ENCODE measurements at regions not wholly inside any gene's neighbourhood (a gene's known extent, or its start where the extent isn't known, plus 50 kb on each side); places are given as distances from the start of the nearest gene placed in this dataset.

- no peak overlapping the region for H3K4me3 ChIP-seq (ENCODE audit: low read depth, low read length)
- no peak for TF ChIP-seq CTCF (IDR thresholded peaks at IDR 0.05; ENCODE audit: insufficient read depth, low read length)
- DNase-seq (ENCODE audit: low read depth): no peak
Measured at GRCh38 chr1:87650306-87650705, 321.6 kb downstream of the LMO4 start.

- DNase-seq (ENCODE audit: low read depth): no peak
- H3K4me3 ChIP-seq (ENCODE audit: low read depth, low read length): no peak overlapping the region
- TF ChIP-seq CTCF (IDR thresholded peaks at IDR 0.05; ENCODE audit: insufficient read depth, low read length): no peak
Measured at GRCh38 chr1:87652176-87652575, 323.5 kb downstream of the LMO4 start.

GRCh38 chr1:87665151-87665550, 336.5 kb downstream of the LMO4 start:
- H3K4me3 ChIP-seq (ENCODE audit: low read depth, low read length): no peak overlapping the region
- TF ChIP-seq CTCF (IDR thresholded peaks at IDR 0.05; ENCODE audit: insufficient read depth, low read length): no peak
- no peak for DNase-seq (ENCODE audit: low read depth)

GRCh38 chr1:87666681-87667080, 338.0 kb downstream of the LMO4 start:
- DNase-seq (ENCODE audit: low read depth): no peak
- no peak overlapping the region for H3K4me3 ChIP-seq (ENCODE audit: low read depth, low read length)
- no peak for TF ChIP-seq CTCF (IDR thresholded peaks at IDR 0.05; ENCODE audit: insufficient read depth, low read length)

GRCh38 chr1:87669674-87670073, 341.0 kb downstream of the LMO4 start:
- TF ChIP-seq CTCF (IDR thresholded peaks at IDR 0.05; ENCODE audit: insufficient read depth, low read length): no peak
- no peak for DNase-seq (ENCODE audit: low read depth)
- no peak overlapping the region for H3K4me3 ChIP-seq (ENCODE audit: low read depth, low read length)

- no peak for TF ChIP-seq CTCF (IDR thresholded peaks at IDR 0.05; ENCODE audit: insufficient read depth, low read length)
- DNase-seq (ENCODE audit: low read depth): no peak
- no peak overlapping the region for H3K4me3 ChIP-seq (ENCODE audit: low read depth, low read length)
Measured at GRCh38 chr1:87673309-87673708, 344.6 kb downstream of the LMO4 start.

- DNase-seq (ENCODE audit: low read depth): peak; percentile 16
- peak; percentile 16 for TF ChIP-seq CTCF (IDR thresholded peaks at IDR 0.05; ENCODE audit: insufficient read depth, low read length)
- H3K4me3 ChIP-seq (ENCODE audit: low read depth, low read length): no peak overlapping the region
Measured at GRCh38 chr1:87673748-87674147, 345.1 kb downstream of the LMO4 start.
